Body of pancreas (tissue), 4 donors: ENCODE measurements at regions not wholly inside any gene's neighbourhood (a gene's known extent, or its start where the extent isn't known, plus 50 kb on each side); places are given as distances from the start of the nearest gene placed in this dataset.

ENCODE experiments used
- CTCF ChIP-seq, 7 experiments: fragments of 450-650 bp in 4 of 7; fragments of 200-600 bp in 3 of 7; sonication (generic) in 3 of 7; IDR thresholded peaks; one replicate each; pipeline ENCODE4 v1.5.1; 2016 to 2019; ENCODE audit warnings: antibody characterized with exemption in 7 of 7
- POLR2A ChIP-seq, 3 donors: fragments of 450-650 bp; IDR thresholded peaks; one replicate each; pipeline ENCODE4 v1.6.1; 2016; ENCODE audit warnings: antibody characterized with exemption in 3 of 3, mild to moderate bottlenecking in 2 of 3

GRCh38 chr2:237192881-237193280 lies 107.2 kb downstream of the COPS8 start:
- TF ChIP-seq CTCF (IDR thresholded peaks at IDR 0.05) (no peak), POLR2A (IDR thresholded peaks at IDR 0.05) (no peak)
